CD8-positive, alpha-beta memory T cell (primary cell): ENCODE measurements at regions not wholly inside any gene's neighbourhood (a gene's known extent, or its start where the extent isn't known, plus 50 kb on each side); places are given as distances from the start of the nearest gene placed in this dataset.

Source experiments
- CTCF ChIA-PET: fragments of 350-600 bp; sonication (Branson Sonifier 250); formaldehyde crosslinking; loops from one replicate; lab custom pipeline; 2021; ENCODE audit warnings: antibody characterized with exemption; lab: Charles Lee
- POLR2A ChIA-PET: fragments of 350-600 bp; sonication (Branson Sonifier 250); formaldehyde crosslinking; loops from one replicate; lab custom pipeline; 2021; ENCODE audit warnings: antibody characterized with exemption; lab: Charles Lee
- DNase-seq, 5 donors: peaks; one replicate each; pipeline versions ENCODE4 v3.0.0 to v3.0.0-alpha.2; 2020 to 2022; ENCODE audit warnings: mixed read lengths in 1 of 5
- H3K27ac ChIP-seq: one replicate; pipeline ENCODE4 v1.7.0; 2013; ENCODE audit warnings: low read depth, mild to moderate bottlenecking, low read length, moderate library complexity
- H3K27me3 ChIP-seq: 2 replicates; pipeline ENCODE4 v1.7.0; 2013; ENCODE audit warnings: low read length, mild to moderate bottlenecking; ENCODE audit not compliant: insufficient read depth, poor library complexity, severe bottlenecking
- H3K36me3 ChIP-seq: 2 replicates; pipeline ENCODE4 v1.7.0; 2013; ENCODE audit warnings: mild to moderate bottlenecking, low read length, moderate library complexity; ENCODE audit not compliant: insufficient read depth
- H3K4me1 ChIP-seq: 2 replicates; pipeline ENCODE4 v1.7.0; 2013; ENCODE audit warnings: mild to moderate bottlenecking, low read length, moderate library complexity; ENCODE audit not compliant: insufficient read depth
- H3K4me3 ChIP-seq: 2 replicates; pipeline ENCODE4 v1.7.0; 2013; ENCODE audit warnings: mild to moderate bottlenecking, low read length
- H3K9me3 ChIP-seq: 2 replicates; pipeline ENCODE4 v1.7.0; 2013; ENCODE audit warnings: mild to moderate bottlenecking, low read length
- H3K27ac Mint-ChIP-seq, 8 donors: one replicate each; pipeline ENCODE4 v1.8.0; 2020 to 2021; ENCODE audit warnings: mixed read lengths in 8 of 8, mild to moderate bottlenecking in 6 of 8, inconsistent platforms in 3 of 8, moderate library complexity in 3 of 8
- H3K27me3 Mint-ChIP-seq, 2 donors: one replicate each; pipeline ENCODE4 v1.8.0; 2020 to 2021; ENCODE audit warnings: mixed read lengths in 2 of 2, mild to moderate bottlenecking in 1 of 2, moderate library complexity in 1 of 2
- H3K36me3 Mint-ChIP-seq, 3 donors: one replicate each; pipeline ENCODE4 v1.8.0; 2020 to 2021; ENCODE audit warnings: mixed read lengths in 3 of 3, inconsistent platforms in 1 of 3, mild to moderate bottlenecking in 1 of 3
- H3K4me1 Mint-ChIP-seq, 3 donors: one replicate each; pipeline ENCODE4 v1.8.0; 2020 to 2021; ENCODE audit warnings: mixed read lengths in 3 of 3, inconsistent platforms in 1 of 3, mild to moderate bottlenecking in 1 of 3
- H3K4me3 Mint-ChIP-seq, 7 donors: one replicate each; pipeline ENCODE4 v1.8.0; 2020 to 2021; ENCODE audit warnings: mixed read lengths in 7 of 7, mild to moderate bottlenecking in 6 of 7, moderate library complexity in 4 of 7, inconsistent platforms in 2 of 7
- H3K9me3 Mint-ChIP-seq, 5 donors: one replicate each; pipeline ENCODE4 v1.8.0; 2020 to 2022; ENCODE audit warnings: mixed read lengths in 5 of 5, mild to moderate bottlenecking in 3 of 5, moderate library complexity in 2 of 5, inconsistent platforms in 1 of 5

GRCh38 chr3:24573576-24573975 lies 78.9 kb upstream of the THRB start:
- CTCF ChIA-PET, result no interaction called here
- no peaks in the 10 kb centered on the region for H3K36me3 ChIP-seq
- Mint-ChIP-seq H3K9me3 (peaks cover 8 to 17% (median 12%) of the 10 kb centered on the region in 5 donors), H3K27ac (no peak overlapping the region), H3K27me3 (peaks cover 0 to 1% of the 10 kb centered on the region in 2 donors), H3K36me3 (no peaks in the 10 kb centered on the region), H3K4me3 (no peak overlapping the region), H3K4me1 (no peaks in the 10 kb centered on the region)
- H3K4me3 ChIP-seq, result no peak overlapping the region
- POLR2A ChIA-PET, result no interaction called here
- no peaks in the 10 kb centered on the region for H3K9me3 ChIP-seq
- no peak for DNase-seq
- H3K4me1 ChIP-seq, result no peaks in the 10 kb centered on the region
- H3K27me3 ChIP-seq, result no peaks in the 10 kb centered on the region
- no peak overlapping the region for H3K27ac ChIP-seq

DNA sequence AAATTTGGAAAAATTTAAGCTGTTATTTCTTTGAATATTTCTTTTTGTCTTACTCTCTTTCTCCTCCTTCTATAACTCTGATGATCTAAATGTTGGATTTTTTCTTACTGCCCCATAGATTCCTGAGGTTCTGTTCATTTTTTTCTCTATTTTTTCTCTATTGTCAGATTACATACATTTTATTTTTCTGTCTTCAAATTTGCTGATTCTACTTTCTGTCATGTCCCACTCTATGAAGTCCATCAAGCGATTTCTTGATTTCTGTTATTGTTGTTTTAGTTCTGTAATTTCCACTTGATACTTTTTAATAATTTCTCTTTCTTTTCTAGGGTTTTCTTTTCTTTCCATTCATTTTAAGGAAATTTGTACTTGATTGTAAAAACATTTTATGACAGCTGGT lies 83.7 kb upstream of the THRB start:
- Histone ChIP-seq H3K9me3 (no peaks in the 10 kb centered on the region), H3K4me1 (no peaks in the 10 kb centered on the region), H3K27ac (no peak overlapping the region), H3K4me3 (no peak overlapping the region), H3K27me3 (no peaks in the 10 kb centered on the region), H3K36me3 (no peaks in the 10 kb centered on the region)
- H3K36me3 Mint-ChIP-seq, result no peaks in the 10 kb centered on the region
- H3K4me3 Mint-ChIP-seq, result no peak overlapping the region
- no peak for DNase-seq
- H3K4me1 Mint-ChIP-seq, result no peaks in the 10 kb centered on the region
- CTCF ChIA-PET, result no interaction called here
- POLR2A ChIA-PET, result no interaction called here
- H3K27ac Mint-ChIP-seq, result no peak overlapping the region
- H3K9me3 Mint-ChIP-seq, result peaks cover 0 to 11% (median 9%) of the 10 kb centered on the region in 5 donors
- H3K27me3 Mint-ChIP-seq, result no peaks in the 10 kb centered on the region

GRCh38 chr3:24578951-24579421 lies 84.3 kb upstream of the THRB start:
- Histone ChIP-seq H3K4me3 (no peak overlapping the region), H3K27ac (no peak overlapping the region), H3K9me3 (no peaks in the 10 kb centered on the region), H3K36me3 (no peaks in the 10 kb centered on the region), H3K27me3 (no peaks in the 10 kb centered on the region), H3K4me1 (no peaks in the 10 kb centered on the region)
- ChIA-PET CTCF (no interaction called here), POLR2A (no interaction called here)
- H3K9me3 Mint-ChIP-seq, result peaks cover 0 to 11% (median 7%) of the 10 kb centered on the region in 5 donors
- no peak overlapping the region for H3K27ac Mint-ChIP-seq
- H3K4me1 Mint-ChIP-seq, result no peaks in the 10 kb centered on the region
- H3K27me3 Mint-ChIP-seq, result no peaks in the 10 kb centered on the region
- H3K36me3 Mint-ChIP-seq, result no peaks in the 10 kb centered on the region
- H3K4me3 Mint-ChIP-seq, result no peak overlapping the region
- no peak for DNase-seq

DNA sequence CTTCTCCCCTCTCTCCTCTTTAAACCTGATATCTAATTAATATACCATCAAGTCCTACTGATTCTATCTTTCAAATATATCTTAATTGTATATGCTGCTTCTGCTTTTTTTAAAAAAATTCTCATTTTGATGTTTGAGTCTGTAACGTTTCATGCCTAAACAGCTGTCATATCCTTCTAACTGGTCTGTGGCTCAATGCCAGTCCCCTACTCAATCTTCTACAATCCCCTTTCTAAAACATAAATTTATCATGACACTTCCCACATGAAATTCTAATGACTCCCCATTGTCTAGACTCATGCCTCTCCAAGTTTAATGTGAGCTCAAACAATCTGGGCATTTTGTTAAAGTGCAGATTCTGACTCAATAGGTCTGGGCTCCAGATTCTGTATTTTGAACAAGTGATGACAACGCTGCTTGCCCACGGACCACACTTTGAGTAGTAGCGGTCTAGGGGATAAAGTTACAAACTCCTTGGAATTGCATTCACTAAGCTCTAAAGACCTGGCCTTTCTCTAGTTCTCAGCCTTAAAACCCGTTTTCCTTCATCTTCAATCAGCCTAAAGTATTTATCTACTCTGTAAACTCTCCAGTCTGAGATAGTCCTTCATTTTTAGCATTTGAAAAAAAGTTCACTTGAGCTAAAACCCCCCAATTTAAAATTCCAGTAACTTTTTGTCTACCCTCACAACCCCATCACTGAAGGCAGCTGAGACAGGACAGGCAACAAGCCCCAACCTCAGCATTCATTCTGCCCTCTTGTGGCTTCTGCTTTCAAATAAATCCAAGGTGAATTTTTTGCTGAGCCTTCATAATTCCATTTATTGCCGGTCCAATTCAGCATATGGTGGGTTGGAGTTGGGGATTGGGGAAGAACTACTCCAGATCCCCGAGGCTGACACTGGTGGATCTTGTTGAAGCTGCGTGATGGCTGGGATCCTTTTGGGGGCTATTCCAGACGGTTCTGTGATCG lies 88.1 kb upstream of the THRB start:
- no peaks in the 10 kb centered on the region for H3K27me3 ChIP-seq
- Mint-ChIP-seq H3K4me3 (no peak overlapping the region), H3K27ac (no peak overlapping the region), H3K9me3 (peaks cover 0 to 9% (median 4%) of the 10 kb centered on the region in 5 donors), H3K4me1 (no peaks in the 10 kb centered on the region), H3K27me3 (no peaks in the 10 kb centered on the region), H3K36me3 (no peaks in the 10 kb centered on the region)
- CTCF ChIA-PET, result no interaction called here
- no peak for DNase-seq
- POLR2A ChIA-PET, result no interaction called here
- no peaks in the 10 kb centered on the region for H3K9me3 ChIP-seq
- no peak overlapping the region for H3K4me3 ChIP-seq
- no peaks in the 10 kb centered on the region for H3K36me3 ChIP-seq
- no peaks in the 10 kb centered on the region for H3K4me1 ChIP-seq
- no peak overlapping the region for H3K27ac ChIP-seq

DNA sequence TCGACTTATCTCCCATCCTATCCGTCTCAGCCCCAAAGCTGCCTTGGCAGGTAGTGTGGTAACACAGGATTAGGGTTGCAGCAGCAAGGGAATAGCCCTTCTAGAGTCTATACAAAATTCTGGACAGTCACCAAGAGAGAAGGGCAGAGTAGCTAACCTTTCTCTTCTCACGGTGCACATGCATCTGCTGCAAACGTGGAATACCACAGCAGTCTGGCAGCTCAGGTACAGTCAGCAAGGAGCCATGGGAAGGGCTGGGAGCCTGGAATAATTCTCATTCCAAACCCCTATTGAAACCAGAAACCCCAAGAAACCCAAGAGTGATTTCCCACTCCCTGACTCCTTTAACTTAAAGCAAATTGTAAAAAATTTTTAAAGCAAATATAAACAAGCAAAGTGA lies 92.3 kb upstream of the THRB start:
- Histone ChIP-seq H3K4me3 (no peak overlapping the region), H3K27me3 (no peaks in the 10 kb centered on the region), H3K9me3 (no peaks in the 10 kb centered on the region), H3K27ac (no peak overlapping the region), H3K36me3 (no peaks in the 10 kb centered on the region), H3K4me1 (no peaks in the 10 kb centered on the region)
- Mint-ChIP-seq H3K4me3 (no peak overlapping the region), H3K36me3 (no peaks in the 10 kb centered on the region), H3K4me1 (no peaks in the 10 kb centered on the region), H3K27ac (no peak overlapping the region), H3K27me3 (peaks cover 0 to 1% of the 10 kb centered on the region in 2 donors), H3K9me3 (peaks cover 0 to 4% (median 3%) of the 10 kb centered on the region in 5 donors)
- DNase-seq, result no peak
- CTCF ChIA-PET, result no interaction called here
- POLR2A ChIA-PET, result no interaction called here

DNA sequence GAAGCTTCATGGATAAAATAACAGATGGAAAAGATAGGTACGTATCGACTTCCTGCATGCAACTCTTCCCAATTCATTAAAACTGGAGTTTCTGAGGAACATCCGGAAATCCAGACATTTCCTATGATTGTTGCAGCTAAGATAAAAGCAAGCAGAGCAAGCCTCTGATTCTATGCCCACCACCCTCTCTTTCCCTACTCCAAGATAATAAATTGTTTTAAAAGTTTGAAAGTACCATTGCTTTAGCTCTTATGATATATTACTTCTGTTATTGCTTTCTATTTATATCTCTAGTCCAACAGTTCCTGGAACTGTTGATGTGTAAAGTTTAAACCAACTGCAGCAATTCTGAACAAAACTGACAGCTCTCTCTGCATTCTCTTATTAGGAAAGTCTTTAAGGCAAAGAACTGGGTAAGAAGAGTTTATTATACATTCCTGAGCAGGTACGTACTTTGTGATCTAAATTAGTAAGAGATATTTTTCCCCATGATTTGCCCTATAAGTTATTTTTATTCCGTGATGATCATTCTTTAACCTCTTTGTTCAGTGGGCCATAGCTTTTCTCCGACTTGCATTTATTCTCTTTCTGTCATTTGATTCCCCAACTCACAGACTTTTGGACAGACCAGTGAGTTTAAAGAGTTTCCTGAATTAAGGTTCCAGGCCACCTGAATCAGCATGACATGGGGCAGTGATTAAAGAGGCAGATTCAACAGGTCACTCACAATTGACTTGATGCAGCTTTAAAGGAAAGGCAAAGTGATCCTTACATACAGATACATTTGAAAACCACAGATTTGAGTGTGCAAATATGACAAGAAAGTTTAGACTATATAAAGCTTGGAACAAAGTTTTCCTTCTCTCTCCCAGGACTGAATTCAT lies 94.2 kb upstream of the THRB start:
- H3K4me1 ChIP-seq, result no peaks in the 10 kb centered on the region
- no peaks in the 10 kb centered on the region for H3K36me3 ChIP-seq
- H3K4me3 ChIP-seq, result no peak overlapping the region
- Mint-ChIP-seq H3K27me3 (peaks cover 0 to 2% of the 10 kb centered on the region in 2 donors), H3K9me3 (peaks cover 0 to 5% (median 3%) of the 10 kb centered on the region in 5 donors), H3K36me3 (no peaks in the 10 kb centered on the region), H3K4me1 (no peaks in the 10 kb centered on the region), H3K27ac (peak overlapping the region in 1 of 8 donors; percentile 48), H3K4me3 (no peak overlapping the region)
- H3K27me3 ChIP-seq, result no peaks in the 10 kb centered on the region
- H3K27ac ChIP-seq, result no peak overlapping the region
- no peak for DNase-seq
- H3K9me3 ChIP-seq, result no peaks in the 10 kb centered on the region
- CTCF ChIA-PET, result no interaction called here
- POLR2A ChIA-PET, result no interaction called here

GRCh38 chr3:24589513-24589851 lies 94.8 kb upstream of the THRB start:
- Mint-ChIP-seq H3K36me3 (no peaks in the 10 kb centered on the region), H3K4me3 (no peak overlapping the region), H3K4me1 (no peaks in the 10 kb centered on the region), H3K9me3 (peaks cover 0 to 5% (median 3%) of the 10 kb centered on the region in 5 donors), H3K27me3 (peaks cover 0 to 2% of the 10 kb centered on the region in 2 donors), H3K27ac (no peak overlapping the region)
- H3K27ac ChIP-seq, result no peak overlapping the region
- H3K9me3 ChIP-seq, result no peaks in the 10 kb centered on the region
- H3K4me3 ChIP-seq, result no peak overlapping the region
- H3K27me3 ChIP-seq, result no peaks in the 10 kb centered on the region
- no peaks in the 10 kb centered on the region for H3K36me3 ChIP-seq
- POLR2A ChIA-PET, result no interaction called here
- no peak for DNase-seq
- CTCF ChIA-PET, result no interaction called here
- H3K4me1 ChIP-seq, result no peaks in the 10 kb centered on the region
